Parathyroid adenoma (tissue), 2 donors: ENCODE measurements at regions not wholly inside any gene's neighbourhood (a gene's known extent, or its start where the extent isn't known, plus 50 kb on each side); places are given as distances from the start of the nearest gene placed in this dataset.

Experiments used
- H2AFZ ChIP-seq: fragments of 300-600 bp; sonication (generic); one replicate; pipeline ENCODE4 v1.7.0; 2017; ENCODE audit warnings: antibody characterized with exemption, mild to moderate bottlenecking
- H3K27ac ChIP-seq: fragments of 300-600 bp; sonication (generic); one replicate; pipeline ENCODE4 v1.7.0; 2017
- H3K27me3 ChIP-seq: fragments of 300-600 bp; sonication (generic); one replicate; pipeline ENCODE4 v1.7.0; 2017; ENCODE audit warnings: low read length; ENCODE audit not compliant: control insufficient read depth, insufficient read depth
- H3K36me3 ChIP-seq: fragments of 300-600 bp; sonication (generic); one replicate; pipeline ENCODE4 v1.7.0; 2017; ENCODE audit warnings: low read length; ENCODE audit not compliant: control insufficient read depth, insufficient read depth
- H3K4me1 ChIP-seq: fragments of 300-600 bp; sonication (generic); one replicate; pipeline ENCODE4 v1.7.0; 2017; ENCODE audit warnings: control low read depth
- H3K4me2 ChIP-seq: fragments of 300-600 bp; sonication (generic); one replicate; pipeline ENCODE4 v1.7.0; 2017; ENCODE audit warnings: low read length
- H3K4me3 ChIP-seq: fragments of 300-600 bp; sonication (generic); one replicate; pipeline ENCODE4 v1.7.0; 2017; ENCODE audit warnings: low read depth, low read length
- H3K79me2 ChIP-seq: fragments of 300-600 bp; sonication (generic); one replicate; pipeline ENCODE4 v1.7.0; 2017; ENCODE audit warnings: control low read depth
- H3K9ac ChIP-seq: fragments of 300-600 bp; sonication (generic); one replicate; pipeline ENCODE4 v1.7.0; 2017; ENCODE audit warnings: mild to moderate bottlenecking
- H3K9me3 ChIP-seq: fragments of 300-600 bp; sonication (generic); one replicate; pipeline ENCODE4 v1.7.0; 2017; ENCODE audit warnings: low read length; ENCODE audit not compliant: control insufficient read depth
- CTCF ChIP-seq: fragments of 300-600 bp; sonication (generic); IDR thresholded peaks from one replicate; pipeline ENCODE4 v1.7.0; 2017; ENCODE audit warnings: antibody characterized with exemption, mild to moderate bottlenecking
- donor health status: primary hyperparathyroidism.

- no peaks in the 10 kb centered on the region for H3K9me3 ChIP-seq
- H3K79me2 ChIP-seq: no peaks in the 10 kb centered on the region
These were observed 211.5 kb downstream of the NFKBIZ start for GRCh38 chr3:102060814-102061213.

GRCh38 chr3:102063572-102063971 lies 214.3 kb downstream of the NFKBIZ start:
- Histone ChIP-seq H3K4me1 (no peaks in the 10 kb centered on the region), H3K4me2 (no peak overlapping the region), H3K79me2 (no peaks in the 10 kb centered on the region), H3K9ac (no peak overlapping the region), H3K9me3 (no peaks in the 10 kb centered on the region), H3K4me3 (no peak overlapping the region), H2AFZ (no peak overlapping the region), H3K36me3 (no peaks in the 10 kb centered on the region), H3K27me3 (no peaks in the 10 kb centered on the region), H3K27ac (no peak overlapping the region)
- TF ChIP-seq CTCF: no peak

More at GRCh38 chr3:102060814-102061213, 211.5 kb downstream of the NFKBIZ start:
- Histone ChIP-seq H3K36me3 (no peaks in the 10 kb centered on the region), H3K4me3 (no peak overlapping the region), H3K4me1 (no peaks in the 10 kb centered on the region), H3K27ac (no peak overlapping the region), H3K9ac (no peak overlapping the region), H3K4me2 (no peak overlapping the region), H2AFZ (no peak overlapping the region), H3K27me3 (no peaks in the 10 kb centered on the region)
- TF ChIP-seq CTCF: no peak

GRCh38 chr3:102066470-102066869 lies 217.2 kb downstream of the NFKBIZ start:
- no peaks in the 10 kb centered on the region for H3K4me1 ChIP-seq
- no peak overlapping the region for H3K27ac ChIP-seq
- H3K9me3 ChIP-seq: no peaks in the 10 kb centered on the region
- TF ChIP-seq CTCF: no peak
- no peak overlapping the region for H3K4me3 ChIP-seq
- no peak overlapping the region for H3K4me2 ChIP-seq
- no peaks in the 10 kb centered on the region for H3K79me2 ChIP-seq
- H3K27me3 ChIP-seq: no peaks in the 10 kb centered on the region
- no peak overlapping the region for H2AFZ ChIP-seq
- H3K9ac ChIP-seq: no peak overlapping the region
- H3K36me3 ChIP-seq: no peaks in the 10 kb centered on the region

- Histone ChIP-seq H3K4me1 (no peaks in the 10 kb centered on the region), H2AFZ (no peak overlapping the region), H3K4me3 (no peak overlapping the region), H3K9ac (no peak overlapping the region), H3K4me2 (no peak overlapping the region), H3K27ac (no peak overlapping the region), H3K36me3 (no peaks in the 10 kb centered on the region), H3K27me3 (no peaks in the 10 kb centered on the region), H3K79me2 (no peaks in the 10 kb centered on the region), H3K9me3 (no peaks in the 10 kb centered on the region)
- no peak for TF ChIP-seq CTCF
These were observed 219.0 kb downstream of the NFKBIZ start for GRCh38 chr3:102068327-102068726.

- Histone ChIP-seq H2AFZ (no peak overlapping the region), H3K27ac (no peak overlapping the region), H3K9ac (no peak overlapping the region), H3K4me2 (no peak overlapping the region), H3K36me3 (no peaks in the 10 kb centered on the region), H3K4me3 (no peak overlapping the region), H3K79me2 (no peaks in the 10 kb centered on the region), H3K9me3 (no peaks in the 10 kb centered on the region), H3K27me3 (no peaks in the 10 kb centered on the region), H3K4me1 (no peaks in the 10 kb centered on the region)
- no peak for TF ChIP-seq CTCF
These were observed 219.4 kb downstream of the NFKBIZ start for GRCh38 chr3:102068736-102069135.
